ENCODE measurements at regions not wholly inside any gene's neighbourhood (a gene's known extent, or its start where the extent isn't known, plus 50 kb on each side); places are given as distances from the start of the nearest gene placed in this dataset.

DNA sequence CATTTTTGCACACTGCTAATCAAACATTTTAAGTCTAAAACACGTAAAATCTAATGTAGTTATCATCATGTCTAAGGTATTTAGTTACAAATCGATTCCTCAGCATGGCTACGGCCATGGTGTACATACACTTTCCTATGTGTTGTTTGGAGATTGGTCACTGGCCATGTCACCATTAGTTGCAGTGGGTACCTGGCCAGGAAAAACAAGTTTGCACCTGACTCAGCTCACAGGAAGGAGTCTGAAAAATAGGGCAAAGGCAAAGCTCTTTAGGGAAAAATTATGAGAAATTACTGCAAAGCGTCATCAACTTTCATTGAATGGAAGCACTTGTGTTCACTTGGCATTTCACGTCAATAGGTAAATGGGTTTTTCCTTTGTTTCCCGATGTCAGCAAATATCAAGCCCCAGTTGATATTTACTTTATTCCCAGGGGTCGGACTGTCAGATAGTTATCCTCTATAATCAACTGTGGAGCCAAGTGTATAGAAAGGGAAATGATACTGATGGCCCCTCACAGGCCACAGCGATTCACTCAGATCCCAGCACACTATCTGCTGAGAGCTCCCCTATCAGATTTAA lies 626.0 kb upstream of the ADAMTS16 start:
- Histone ChIP-seq H3K27me3 (replicated peaks) (peaks cover 8% of the 10 kb centered on the region; the same call in 1 of the 2 replicates), H3K36me3 (no peaks in the 10 kb centered on the region), H3K4me3 (no peak overlapping the region), H3K9me3 (replicated peaks) (no peaks in the 10 kb centered on the region; the same call in 1 of the 2 replicates), H3K4me1 (replicated peaks) (no peaks in the 10 kb centered on the region), H3K27ac (no peak overlapping the region)
- DNase-seq (ENCODE audit: low read depth in 1 of 2, low spot score in 2 of 2): no peak

DNA sequence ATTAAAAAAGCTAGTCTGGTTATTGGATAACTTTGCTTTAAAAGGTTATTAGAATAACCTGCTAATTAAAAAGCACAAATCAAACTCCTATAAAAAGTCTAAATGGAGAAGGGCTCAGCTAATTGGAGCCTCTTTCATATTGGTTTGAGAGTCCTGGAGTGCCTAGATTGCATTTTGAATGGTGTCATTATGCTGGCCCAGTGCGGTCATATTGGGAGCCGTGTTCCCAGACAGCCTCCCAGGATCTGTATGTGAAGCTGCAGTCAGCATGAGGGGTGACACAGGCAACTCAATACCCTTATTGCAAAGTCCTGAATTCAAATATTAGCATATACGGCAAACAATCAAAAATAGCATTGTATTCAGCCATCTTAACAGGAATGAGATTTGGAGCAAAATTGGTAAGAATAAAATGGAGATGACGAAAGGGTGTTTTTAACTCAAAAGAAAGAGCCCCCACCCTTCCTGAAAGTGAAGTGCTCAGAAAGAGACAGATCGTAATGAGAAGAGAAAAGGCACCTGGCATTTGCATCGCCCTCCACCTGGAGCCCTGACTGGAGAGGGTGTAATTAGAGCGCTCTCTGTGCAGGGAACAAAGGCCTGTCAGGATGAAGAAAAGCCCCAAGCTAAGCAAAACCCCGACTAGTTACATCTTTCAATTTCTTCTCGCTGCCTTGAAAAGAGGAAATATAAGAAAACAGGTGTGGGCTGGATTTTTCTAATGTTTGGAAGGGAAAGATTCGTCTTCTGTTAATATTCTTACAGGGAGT lies 621.0 kb upstream of the ADAMTS16 start:
- no peak for DNase-seq (ENCODE audit: low read depth in 1 of 2, low spot score in 2 of 2)
- Histone ChIP-seq H3K9me3 (replicated peaks) (no peaks in the 10 kb centered on the region; the same call in 1 of the 2 replicates), H3K27ac (no peak overlapping the region), H3K27me3 (replicated peaks) (peaks cover 4% of the 10 kb centered on the region; the same call in 1 of the 2 replicates), H3K36me3 (no peaks in the 10 kb centered on the region), H3K4me1 (replicated peaks) (no peaks in the 10 kb centered on the region), H3K4me3 (no peak overlapping the region)

DNA sequence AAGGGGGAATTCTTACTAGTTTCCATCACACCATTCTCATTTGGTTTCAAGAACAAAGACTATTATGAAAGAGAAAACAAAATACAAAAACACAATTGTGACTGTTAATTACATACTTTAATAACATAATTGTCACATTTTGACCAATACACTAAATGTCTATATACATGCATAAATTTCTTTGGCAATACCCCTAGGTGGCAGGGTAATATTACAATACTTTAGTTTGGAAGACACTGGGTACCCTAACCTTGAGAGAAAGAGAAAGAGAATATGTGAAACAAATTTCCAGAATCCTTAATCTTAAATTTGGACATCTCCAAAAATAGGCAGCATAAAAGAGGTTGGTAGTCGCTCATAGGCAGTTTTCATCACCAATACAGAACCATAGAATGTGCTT lies 619.6 kb upstream of the ADAMTS16 start:
- Histone ChIP-seq H3K27ac (no peak overlapping the region), H3K4me1 (replicated peaks) (no peaks in the 10 kb centered on the region), H3K4me3 (no peak overlapping the region), H3K9me3 (replicated peaks) (no peaks in the 10 kb centered on the region; the same call in 1 of the 2 replicates), H3K36me3 (no peaks in the 10 kb centered on the region), H3K27me3 (replicated peaks) (0 out of 2 replicates have a peak, but pooled peaks cover 4% of the 10 kb centered on the region)
- no peak for DNase-seq (ENCODE audit: low read depth in 1 of 2, low spot score in 2 of 2)

- no peak for DNase-seq (ENCODE audit: low read depth in 1 of 2, low spot score in 2 of 2)
- Histone ChIP-seq H3K4me1 (replicated peaks) (no peaks in the 10 kb centered on the region), H3K9me3 (replicated peaks) (no peaks in the 10 kb centered on the region), H3K36me3 (no peaks in the 10 kb centered on the region), H3K27me3 (replicated peaks) (0 out of 2 replicates have a peak, but pooled peaks cover 4% of the 10 kb centered on the region), H3K27ac (no peak overlapping the region), H3K4me3 (no peak overlapping the region)
Measured at GRCh38 chr5:4523038-4523437, 617.1 kb upstream of the ADAMTS16 start.

- H3K9me3 ChIP-seq (replicated peaks): no peaks in the 10 kb centered on the region; the same call in 1 of the 2 replicates
- no peak overlapping the region for H3K4me3 ChIP-seq
- H3K27ac ChIP-seq: no peak overlapping the region
- DNase-seq (ENCODE audit: low read depth in 1 of 2, low spot score in 2 of 2): peak; percentile 69 to 76
- peaks cover 7% of the 10 kb centered on the region; the same call in 1 of the 2 replicates for H3K27me3 ChIP-seq (replicated peaks)
- H3K36me3 ChIP-seq: no peaks in the 10 kb centered on the region
- H3K4me1 ChIP-seq (replicated peaks): peaks cover 15% of the 10 kb centered on the region
Measured at GRCh38 chr5:4531756-4532704, 608.1 kb upstream of the ADAMTS16 start.

GRCh38 chr5:4532705-4533080 lies 607.4 kb upstream of the ADAMTS16 start:
- Histone ChIP-seq H3K4me3 (no peak overlapping the region), H3K27ac (no peak overlapping the region), H3K4me1 (replicated peaks) (peaks cover 15% of the 10 kb centered on the region), H3K9me3 (replicated peaks) (no peaks in the 10 kb centered on the region; the same call in 1 of the 2 replicates), H3K27me3 (replicated peaks) (peaks cover 7% of the 10 kb centered on the region; the same call in 1 of the 2 replicates), H3K36me3 (no peaks in the 10 kb centered on the region)
- no peak for DNase-seq (ENCODE audit: low read depth in 1 of 2, low spot score in 2 of 2)

- DNase-seq (ENCODE audit: low read depth in 1 of 2, low spot score in 2 of 2): no peak
- peaks cover 15% of the 10 kb centered on the region for H3K4me1 ChIP-seq (replicated peaks)
- H3K27ac ChIP-seq: no peak overlapping the region
- H3K27me3 ChIP-seq (replicated peaks): peaks cover 7% of the 10 kb centered on the region; the same call in 1 of the 2 replicates
- H3K36me3 ChIP-seq: no peaks in the 10 kb centered on the region
- no peak overlapping the region for H3K4me3 ChIP-seq
- H3K9me3 ChIP-seq (replicated peaks): no peaks in the 10 kb centered on the region; the same call in 1 of the 2 replicates
Measured at GRCh38 chr5:4533457-4534105, 606.5 kb upstream of the ADAMTS16 start.

GRCh38 chr5:4537489-4537888 lies 602.6 kb upstream of the ADAMTS16 start:
- H3K4me3 ChIP-seq: no peak overlapping the region
- peaks cover 3% of the 10 kb centered on the region; the same call in 1 of the 2 replicates for H3K4me1 ChIP-seq (replicated peaks)
- no peaks in the 10 kb centered on the region for H3K27me3 ChIP-seq (replicated peaks)
- H3K9me3 ChIP-seq (replicated peaks): no peaks in the 10 kb centered on the region; the same call in 1 of the 2 replicates
- no peak for DNase-seq (ENCODE audit: low read depth in 1 of 2, low spot score in 2 of 2)
- H3K36me3 ChIP-seq: no peaks in the 10 kb centered on the region
- H3K27ac ChIP-seq: no peak overlapping the region

DNA sequence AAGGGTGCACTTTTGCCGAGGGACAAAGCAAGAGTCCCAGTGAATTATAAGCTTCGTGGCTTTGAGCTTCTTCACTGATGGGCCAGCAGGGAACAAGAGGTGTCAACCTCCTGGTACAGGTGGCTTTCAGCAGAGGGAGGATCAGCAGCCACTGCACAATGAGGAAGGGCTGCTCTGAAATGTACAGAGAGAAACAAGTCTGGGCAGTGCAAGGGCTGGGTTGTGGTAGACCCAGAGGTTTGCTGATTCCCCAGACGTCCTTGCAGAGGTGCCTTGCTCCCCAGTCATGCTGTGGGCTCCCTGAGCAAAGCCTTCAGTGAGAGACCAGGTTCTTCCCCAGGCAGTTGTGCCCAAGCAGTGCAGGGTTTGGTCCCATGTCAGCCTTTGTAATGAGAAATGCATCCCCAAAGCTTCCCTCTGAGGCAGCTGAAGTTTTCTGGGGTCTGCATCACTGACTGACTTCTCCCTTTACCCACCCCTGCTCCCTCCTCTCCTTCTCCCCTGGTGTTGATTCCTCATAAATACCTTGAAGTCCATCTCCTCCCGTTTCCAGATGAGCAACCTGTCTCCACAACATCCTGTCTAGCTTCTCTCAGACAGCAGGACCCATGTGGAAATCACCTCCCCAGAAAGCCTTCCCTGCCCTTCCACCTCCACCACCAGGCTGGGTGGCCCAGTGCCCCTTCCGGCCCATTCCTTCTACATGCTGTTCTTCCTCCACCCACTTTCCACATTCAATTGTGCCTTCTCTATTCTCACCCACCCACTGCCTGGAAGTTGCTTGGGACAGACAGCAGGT lies 599.6 kb upstream of the ADAMTS16 start:
- DNase-seq (ENCODE audit: low read depth in 1 of 2, low spot score in 2 of 2): no peak
- no peak overlapping the region for H3K4me3 ChIP-seq
- H3K27ac ChIP-seq: no peak overlapping the region
- H3K36me3 ChIP-seq: no peaks in the 10 kb centered on the region
- no peaks in the 10 kb centered on the region; the same call in 1 of the 2 replicates for H3K9me3 ChIP-seq (replicated peaks)
- no peaks in the 10 kb centered on the region for H3K4me1 ChIP-seq (replicated peaks)
- H3K27me3 ChIP-seq (replicated peaks): 0 out of 2 replicates have a peak, but pooled peaks cover 5% of the 10 kb centered on the region

GRCh38 chr5:4541334-4541733 lies 598.8 kb upstream of the ADAMTS16 start:
- H3K4me3 ChIP-seq: no peak overlapping the region
- no peaks in the 10 kb centered on the region for H3K9me3 ChIP-seq (replicated peaks)
- no peaks in the 10 kb centered on the region for H3K4me1 ChIP-seq (replicated peaks)
- no peak for DNase-seq (ENCODE audit: low read depth in 1 of 2, low spot score in 2 of 2)
- no peaks in the 10 kb centered on the region for H3K36me3 ChIP-seq
- H3K27me3 ChIP-seq (replicated peaks): 0 out of 2 replicates have a peak, but pooled peaks cover 5% of the 10 kb centered on the region
- no peak overlapping the region for H3K27ac ChIP-seq

GRCh38 chr5:4542145-4542778 lies 597.9 kb upstream of the ADAMTS16 start:
- Histone ChIP-seq H3K9me3 (replicated peaks) (no peaks in the 10 kb centered on the region), H3K4me1 (replicated peaks) (no peaks in the 10 kb centered on the region), H3K36me3 (no peaks in the 10 kb centered on the region), H3K4me3 (no peak overlapping the region), H3K27me3 (replicated peaks) (0 out of 2 replicates have a peak, but pooled peaks cover 5% of the 10 kb centered on the region), H3K27ac (no peak overlapping the region)
- DNase-seq (ENCODE audit: low read depth in 1 of 2, low spot score in 2 of 2): no peak

GRCh38 chr5:4544049-4544670 lies 596.0 kb upstream of the ADAMTS16 start:
- no peaks in the 10 kb centered on the region for H3K9me3 ChIP-seq (replicated peaks)
- peaks cover 5% of the 10 kb centered on the region; the same call in 1 of the 2 replicates for H3K27me3 ChIP-seq (replicated peaks)
- no peak overlapping the region for H3K27ac ChIP-seq
- no peaks in the 10 kb centered on the region for H3K4me1 ChIP-seq (replicated peaks)
- no peak for DNase-seq (ENCODE audit: low read depth in 1 of 2, low spot score in 2 of 2)
- no peaks in the 10 kb centered on the region for H3K36me3 ChIP-seq
- no peak overlapping the region for H3K4me3 ChIP-seq
